GM12878 (cell line): ENCODE measurements at regions not wholly inside any gene's neighbourhood (a gene's known extent, or its start where the extent isn't known, plus 50 kb on each side); places are given as distances from the start of the nearest gene placed in this dataset.

Source experiments
- ATAC-seq: fragments of 200-7000 bp; cut with Tn5 transposase; 3 replicates; pipeline ENCODE4 v1.9.1; 2020; ENCODE audit warnings: mild to moderate bottlenecking, moderate library complexity
- BruUV-seq: library from RNA; stranded (reverse); fragments of 400-500 nt; replicated peaks from 2 replicates; lab custom pipeline; 2021; lab: Mats Ljungman, UMichigan
- CTCF ChIA-PET: fragments of 300-600 bp; sonication (Branson Sonifier 250); formaldehyde crosslinking; extraction: SDS; loops from one replicate; lab custom pipeline; 2021; ENCODE audit warnings: inconsistent platforms; lab: Yijun Ruan, JAX
- POLR2A ChIA-PET: fragments of 350-600 bp; formaldehyde crosslinking; extraction: SDS; loops from one replicate; lab custom pipeline; 2021; ENCODE audit warnings: inconsistent platforms; lab: Charles Lee
- RAD21 ChIA-PET: fragments of 300-600 bp; sonication (Branson Sonifier 250); formaldehyde crosslinking; loops from one replicate; lab custom pipeline; 2023; ENCODE audit warnings: antibody characterized with exemption; ENCODE audit not compliant: unreplicated experiment; lab: Charles Lee
- SMC1A ChIA-PET: fragments of 300-600 bp; sonication (Branson Sonifier 250); formaldehyde crosslinking; loops from one replicate; lab custom pipeline; 2023; ENCODE audit not compliant: unreplicated experiment, uncharacterized antibody; lab: Charles Lee
- DNase-seq: peaks from one replicate; pipeline ENCODE4 v3.0.0-alpha.2; 2011; ENCODE audit warnings: low read depth, low spot score
- FAIRE-seq: peaks from 3 replicates; lab custom pipeline; 2011; peaks lifted over from hg19 to GRCh38; lab: Jason Lieb, UNC
- H2AFZ ChIP-seq: 2 replicates; pipeline ENCODE4 v1.6.0; 2011; ENCODE audit warnings: low read depth, low read length, control low read depth; ENCODE audit not compliant: control insufficient read depth
- H3K27ac ChIP-seq: 2 replicates; pipeline ENCODE4 v1.5.1; 2011; ENCODE audit warnings: control low read depth; ENCODE audit not compliant: control insufficient read depth, insufficient read depth
- H3K27me3 ChIP-seq, 2 experiments: replicated peaks in 1 of 2; 2 replicates each; pipeline versions ENCODE4 v1.6.0 to v1.6.1; 2011; ENCODE audit warnings: low read length in 1 of 2; ENCODE audit not compliant: control insufficient read depth in 2 of 2, insufficient read depth in 2 of 2
- H3K36me3 ChIP-seq, 2 experiments: 2 replicates each; pipeline ENCODE4 v1.5.1; 2011; ENCODE audit warnings: low read length in 1 of 2; ENCODE audit not compliant: control insufficient read depth in 2 of 2, insufficient read depth in 2 of 2
- H3K4me1 ChIP-seq: 2 replicates; pipeline ENCODE4 v1.6.1; 2011; ENCODE audit warnings: mild to moderate bottlenecking, low read length, moderate library complexity, mixed read lengths; ENCODE audit not compliant: control insufficient read depth, insufficient read depth
- H3K4me2 ChIP-seq: 2 replicates; pipeline ENCODE4 v1.6.0; 2011; ENCODE audit warnings: control low read depth; ENCODE audit not compliant: control insufficient read depth, insufficient read depth
- H3K4me3 ChIP-seq: fragments of 200-600 bp; sonication (generic); 2 replicates; pipeline ENCODE4 v1.5.1; 2016
- H3K79me2 ChIP-seq: 2 replicates; pipeline ENCODE4 v1.6.0; 2011; ENCODE audit warnings: low read length; ENCODE audit not compliant: control insufficient read depth, insufficient read depth
- H3K9ac ChIP-seq: 2 replicates; pipeline ENCODE4 v1.8.0; 2011; ENCODE audit warnings: low read length, control low read depth, mixed read lengths; ENCODE audit not compliant: control insufficient read depth, insufficient read depth
- H3K9me3 ChIP-seq: replicated peaks from 3 replicates; pipeline ENCODE4 v1.5.1; 2011; ENCODE audit warnings: mild to moderate bottlenecking, low read length; ENCODE audit not compliant: control insufficient read depth, insufficient read depth
- H4K20me1 ChIP-seq: 2 replicates; pipeline ENCODE4 v1.6.0; 2011; ENCODE audit not compliant: control insufficient read depth, insufficient read depth
- CHD2 ChIP-seq: IDR thresholded peaks from 2 replicates; pipeline ENCODE4 v1.6.1; 2011; ENCODE audit warnings: low read depth, low read length, improper control_type of control experiment, borderline replicate concordance
- EP300 ChIP-seq, 2 experiments: fragments of 150-350 bp in 1 of 2; IDR thresholded peaks; 2 replicates each; pipeline ENCODE4 v1.6.1; 2011 to 2012; ENCODE audit warnings: low read depth in 2 of 2, low read length in 2 of 2, borderline replicate concordance in 1 of 2, improper control_type of control experiment in 1 of 2, inconsistent platforms in 1 of 2; ENCODE audit not compliant: control insufficient read depth in 1 of 2
- NFIC ChIP-seq: IDR thresholded peaks from 2 replicates; pipeline ENCODE4 v1.6.1; 2012; ENCODE audit warnings: low read depth, mild to moderate bottlenecking, inconsistent platforms, low read length, moderate library complexity
- NFXL1 ChIP-seq: fragments of 450-650 bp; IDR thresholded peaks from 2 replicates; pipeline ENCODE4 v1.6.1; 2017; ENCODE audit warnings: antibody characterized with exemption, mild to moderate bottlenecking, borderline replicate concordance
- NFYB ChIP-seq: IDR thresholded peaks from 2 replicates; pipeline ENCODE4 v1.6.1; 2011; ENCODE audit warnings: low read depth, mild to moderate bottlenecking, low read length, improper control_type of control experiment, moderate library complexity; ENCODE audit not compliant: insufficient read depth
- POLR2A ChIP-seq: IDR thresholded peaks from 2 replicates; pipeline ENCODE4 v1.6.1; 2011; ENCODE audit warnings: low read depth, mild to moderate bottlenecking, low read length
- SPI1 ChIP-seq: IDR thresholded peaks from 2 replicates; pipeline ENCODE4 v1.6.1; 2011; ENCODE audit warnings: low read depth, mild to moderate bottlenecking, low read length, moderate library complexity, borderline replicate concordance; ENCODE audit not compliant: insufficient read depth
- TAF1 ChIP-seq: IDR thresholded peaks from 2 replicates; pipeline ENCODE4 v1.6.1; 2011; ENCODE audit warnings: mild to moderate bottlenecking, low read depth, low read length, borderline replicate concordance
- TARDBP ChIP-seq: IDR thresholded peaks from 2 replicates; pipeline ENCODE4 v1.6.1; 2016; ENCODE audit warnings: borderline replicate concordance
- TCF12 ChIP-seq: IDR thresholded peaks from 2 replicates; pipeline ENCODE4 v1.6.1; 2011; ENCODE audit warnings: low read depth, mild to moderate bottlenecking, low read length
- WGBS: methylation state at CpG from one replicate; pipeline ENCODE4 v1.1.6; 2016; ENCODE audit warnings: low lambda C conversion rate; ENCODE audit not compliant: insufficient replicate concordance, insufficient coverage; ENCODE audit errors: missing lambda C conversion rate; 5-methylcytosine and 5-hydroxymethylcytosine counted together
- in situ Hi-C: fragments of 300-500 bp; cut with MboI; formaldehyde crosslinking; loops from 9 replicates; pipeline ENCODE4 v1.14.3; 2018; ENCODE audit warnings: mixed read lengths
- intact Hi-C: fragments of 100-400 bp; cut with micrococcal nuclease; formaldehyde crosslinking; loops from one replicate; pipeline ENCODE4 v1.14.2; 2022; ENCODE audit not compliant: unreplicated experiment
- TF ChIP-seq, protein P1 (sequence below): fragments of 450-650 bp; IDR thresholded peaks from 2 replicates; pipeline ENCODE4 v1.6.1; 2018; ENCODE audit warnings: mild to moderate bottlenecking, low read depth, moderate library complexity; ENCODE audit not compliant: partially characterized antibody
- TF ChIP-seq, protein P2 (sequence below): IDR thresholded peaks from 2 replicates; pipeline ENCODE4 v1.6.1; 2012; ENCODE audit warnings: low read depth, low read length, improper control_type of control experiment

- no peak for FAIRE-seq
- SMC1A ChIA-PET: no interaction called here
- CTCF ChIA-PET: interaction anchor here (0.9 kb wide), 1 partner anchor 10 kb away, joined by 3 read pairs; no protein-coding TSS in a partner anchor
- intact Hi-C loops: no loop called here
- in situ Hi-C loops: no loop called here
- Histone ChIP-seq H3K27me3 (no peaks in the 10 kb centered on the region; a peak in 1 of 4 replicates), H3K4me3 (no peak overlapping the region), H3K79me2 (no peaks in the 10 kb centered on the region), H2AFZ (no peak overlapping the region), H3K4me1 (no peaks in the 10 kb centered on the region), H3K27ac (no peak overlapping the region), H3K9ac (no peak overlapping the region), H4K20me1 (no peaks in the 10 kb centered on the region), H3K4me2 (no peak overlapping the region), H3K36me3 (no peaks in the 10 kb centered on the region), H3K9me3 (no peaks in the 10 kb centered on the region)
- no peak for TF ChIP-seq POLR2A
- no peak for TF ChIP-seq TCF12
- TF ChIP-seq TARDBP: no peak
- TF ChIP-seq SPI1: no peak
- no peak for TF ChIP-seq NFIC
- 2% methylated on average over 3 of the region's 3 CpGs for WGBS
- no peak for ATAC-seq
- no TSS peak for BruUV-seq
- POLR2A ChIA-PET: no interaction called here
- RAD21 ChIA-PET: no interaction called here
- no peak for DNase-seq
Measured at GRCh38 chr12:28024231-28024995, 51.9 kb upstream of the PTHLH start.

DNA sequence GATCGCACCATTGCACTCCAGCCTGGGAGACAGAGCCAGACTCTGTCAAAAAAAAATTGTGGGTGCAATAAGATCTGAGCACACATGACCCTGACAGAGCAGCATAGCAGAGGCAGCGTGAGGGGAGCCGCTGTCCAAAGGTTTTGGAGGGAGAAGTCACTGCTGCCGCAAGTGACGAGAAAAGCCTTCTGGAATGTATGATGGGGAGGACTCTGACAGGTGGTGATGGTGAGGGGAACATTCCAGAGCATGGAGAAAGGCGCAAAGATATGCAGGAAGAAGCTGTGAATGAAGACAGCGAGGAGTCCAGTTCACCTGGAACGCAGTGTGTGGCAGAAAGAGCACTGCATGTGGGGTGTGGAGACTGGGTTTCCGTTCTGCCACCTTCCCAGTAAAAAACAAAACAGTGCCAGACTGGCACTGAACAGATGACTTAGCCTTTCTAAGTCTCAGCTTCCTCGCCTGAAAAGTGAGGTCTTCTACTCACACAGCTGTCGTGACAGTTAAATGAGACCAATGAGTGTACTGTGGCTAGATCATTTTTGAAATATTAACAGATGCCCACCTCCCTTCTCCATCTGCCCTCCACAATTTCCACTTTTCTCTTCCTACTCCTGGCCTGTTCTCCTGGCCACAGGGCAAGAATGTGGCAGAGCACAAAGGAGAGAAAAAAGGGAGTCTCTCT, 53.4 kb upstream of the PTHLH start:
- ChIA-PET POLR2A (no interaction called here), CTCF (no interaction called here), SMC1A (no interaction called here), RAD21 (no interaction called here)
- H2AFZ ChIP-seq: no peak overlapping the region
- in situ Hi-C loops: no loop called here
- FAIRE-seq (no peak), DNase-seq (no peak), ATAC-seq (no peak)
- H4K20me1 ChIP-seq: no peaks in the 10 kb centered on the region
- intact Hi-C loops: no loop called here
- H3K9me3 ChIP-seq: no peaks in the 10 kb centered on the region
- H3K4me3 ChIP-seq: no peak overlapping the region
- H3K4me1 ChIP-seq: no peaks in the 10 kb centered on the region
- no peak overlapping the region for H3K4me2 ChIP-seq
- no peak overlapping the region for H3K27ac ChIP-seq
- no peaks in the 10 kb centered on the region for H3K79me2 ChIP-seq
- BruUV-seq: no TSS peak
- no peak overlapping the region for H3K9ac ChIP-seq
- H3K36me3 ChIP-seq: no peaks in the 10 kb centered on the region
- 63% methylated on average over 11 of the region's 11 CpGs for WGBS
- H3K27me3 ChIP-seq: no peaks in the 10 kb centered on the region; a peak in 1 of 4 replicates
- TF ChIP-seq SPI1: no peak
- TF ChIP-seq NFYB: no peak
- no peak for TF ChIP-seq TAF1
- TF ChIP-seq, protein P1, sequence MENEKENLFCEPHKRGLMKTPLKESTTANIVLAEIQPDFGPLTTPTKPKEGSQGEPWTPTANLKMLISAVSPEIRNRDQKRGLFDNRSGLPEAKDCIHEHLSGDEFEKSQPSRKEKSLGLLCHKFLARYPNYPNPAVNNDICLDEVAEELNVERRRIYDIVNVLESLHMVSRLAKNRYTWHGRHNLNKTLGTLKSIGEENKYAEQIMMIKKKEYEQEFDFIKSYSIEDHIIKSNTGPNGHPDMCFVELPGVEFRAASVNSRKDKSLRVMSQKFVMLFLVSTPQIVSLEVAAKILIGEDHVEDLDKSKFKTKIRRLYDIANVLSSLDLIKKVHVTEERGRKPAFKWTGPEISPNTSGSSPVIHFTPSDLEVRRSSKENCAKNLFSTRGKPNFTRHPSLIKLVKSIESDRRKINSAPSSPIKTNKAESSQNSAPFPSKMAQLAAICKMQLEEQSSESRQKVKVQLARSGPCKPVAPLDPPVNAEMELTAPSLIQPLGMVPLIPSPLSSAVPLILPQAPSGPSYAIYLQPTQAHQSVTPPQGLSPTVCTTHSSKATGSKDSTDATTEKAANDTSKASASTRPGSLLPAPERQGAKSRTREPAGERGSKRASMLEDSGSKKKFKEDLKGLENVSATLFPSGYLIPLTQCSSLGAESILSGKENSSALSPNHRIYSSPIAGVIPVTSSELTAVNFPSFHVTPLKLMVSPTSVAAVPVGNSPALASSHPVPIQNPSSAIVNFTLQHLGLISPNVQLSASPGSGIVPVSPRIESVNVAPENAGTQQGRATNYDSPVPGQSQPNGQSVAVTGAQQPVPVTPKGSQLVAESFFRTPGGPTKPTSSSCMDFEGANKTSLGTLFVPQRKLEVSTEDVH: no peak
- no peak for TF ChIP-seq NFXL1
- TF ChIP-seq CHD2: no peak
- TF ChIP-seq EP300 (IDR thresholded peaks at IDR 0.05; ENCODE audit: borderline replicate concordance in 1 of 2, control insufficient read depth in 1 of 2, low read depth in 2 of 2, low read length in 2 of 2): no peak
- TF ChIP-seq, protein P2, sequence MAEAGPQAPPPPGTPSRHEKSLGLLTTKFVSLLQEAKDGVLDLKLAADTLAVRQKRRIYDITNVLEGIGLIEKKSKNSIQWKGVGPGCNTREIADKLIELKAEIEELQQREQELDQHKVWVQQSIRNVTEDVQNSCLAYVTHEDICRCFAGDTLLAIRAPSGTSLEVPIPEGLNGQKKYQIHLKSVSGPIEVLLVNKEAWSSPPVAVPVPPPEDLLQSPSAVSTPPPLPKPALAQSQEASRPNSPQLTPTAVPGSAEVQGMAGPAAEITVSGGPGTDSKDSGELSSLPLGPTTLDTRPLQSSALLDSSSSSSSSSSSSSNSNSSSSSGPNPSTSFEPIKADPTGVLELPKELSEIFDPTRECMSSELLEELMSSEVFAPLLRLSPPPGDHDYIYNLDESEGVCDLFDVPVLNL: no peak
